Activated CD8-positive, alpha-beta memory T cell treated with anti-CD3 and anti-CD28 coated beads for 24 hours (primary cell): ENCODE measurements at regions not wholly inside any gene's neighbourhood (a gene's known extent, or its start where the extent isn't known, plus 50 kb on each side); places are given as distances from the start of the nearest gene placed in this dataset.

Source experiments
- DNase-seq: peaks from one replicate; pipeline ENCODE4 v3.0.0-alpha.2; 2020

DNA sequence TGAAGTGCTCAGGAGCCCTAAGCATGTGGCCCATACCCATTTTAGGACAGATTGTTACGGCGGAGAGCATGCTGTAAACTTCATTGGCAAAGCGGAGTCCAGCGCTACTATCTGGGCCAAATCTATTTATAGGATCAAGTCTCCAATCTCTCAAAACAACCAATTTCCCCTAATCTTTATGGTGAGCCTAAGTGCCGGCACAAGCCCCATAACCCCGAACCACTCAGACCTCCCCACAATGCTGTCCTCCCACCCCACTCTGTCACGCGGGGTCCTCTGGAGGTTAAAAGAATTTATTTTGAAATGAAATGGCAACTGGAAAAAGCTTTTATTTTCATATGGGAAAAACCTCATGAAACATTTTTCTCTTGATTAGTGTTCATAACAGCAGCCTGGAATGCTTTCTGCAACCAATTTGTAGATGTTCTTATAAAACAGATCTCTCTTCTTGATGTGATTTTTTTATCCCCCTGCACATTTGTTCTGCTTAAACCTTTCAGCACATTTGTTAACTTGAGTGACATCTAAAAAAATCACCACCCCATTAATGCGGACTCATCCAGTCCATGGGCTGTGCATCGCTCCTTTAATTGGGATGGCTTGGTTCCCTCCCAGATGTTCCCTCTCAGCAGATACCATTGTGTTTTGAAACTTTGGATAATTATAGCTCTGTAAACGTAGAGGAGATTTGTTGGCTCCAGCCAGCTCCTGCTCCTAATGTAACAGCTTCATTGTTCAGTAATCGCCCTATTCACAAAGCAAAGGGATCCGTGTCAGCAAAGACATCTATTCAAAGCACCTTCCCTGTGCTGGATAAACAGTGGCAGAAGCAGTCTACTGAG lies 323.6 kb downstream of the CD83 start:
- DNase-seq: no peak

DNA sequence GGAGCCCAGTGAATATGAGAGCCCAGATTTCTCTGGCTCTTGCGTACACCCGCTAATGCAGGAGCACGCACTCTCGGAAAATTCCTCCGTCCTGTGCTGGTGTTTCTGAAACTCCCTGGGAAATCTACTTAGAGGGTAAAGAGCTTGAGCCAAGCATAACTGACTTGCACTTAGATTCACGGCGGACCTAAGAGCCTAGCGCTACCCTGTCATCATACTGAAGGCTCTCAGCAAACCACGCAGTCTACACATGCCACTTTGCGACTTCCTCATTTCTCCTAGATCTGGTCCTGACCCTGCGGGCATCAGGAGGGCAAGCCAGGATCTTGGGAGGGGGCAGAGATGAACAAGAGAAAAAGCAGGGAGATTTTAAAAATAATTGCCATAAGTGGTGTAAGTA lies 324.7 kb downstream of the CD83 start:
- no peak for DNase-seq

DNA sequence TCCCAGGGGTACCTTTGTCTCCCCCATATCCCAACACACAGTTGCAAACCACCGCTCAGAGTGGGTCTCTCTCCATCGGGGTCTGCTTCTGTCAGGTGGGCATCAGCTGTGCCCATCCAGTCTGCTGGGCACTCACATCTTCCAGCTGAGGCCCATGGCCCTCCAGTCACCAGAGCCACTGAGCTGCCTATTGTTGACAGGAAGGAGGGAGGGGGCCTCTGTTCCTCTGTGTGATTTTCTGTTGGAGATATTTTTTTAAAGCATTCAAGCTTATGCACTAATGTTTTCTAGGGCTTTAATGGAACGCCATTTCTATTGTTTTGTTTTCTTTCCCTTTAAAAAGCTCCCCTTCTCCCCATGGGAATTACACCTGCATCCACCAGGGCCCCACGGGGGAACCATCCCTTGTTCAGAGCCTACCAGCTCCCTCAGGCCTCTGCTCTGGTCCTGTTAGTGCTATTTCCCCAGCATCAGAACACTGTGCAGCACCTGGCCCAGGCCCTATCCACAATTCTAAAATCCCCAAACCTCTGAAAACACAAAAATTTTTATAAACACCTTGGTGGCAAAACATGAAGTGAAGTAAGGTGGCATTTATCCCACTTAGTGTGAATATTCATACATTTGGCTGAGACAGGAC lies 326.2 kb downstream of the CD83 start:
- DNase-seq: no peak

DNA sequence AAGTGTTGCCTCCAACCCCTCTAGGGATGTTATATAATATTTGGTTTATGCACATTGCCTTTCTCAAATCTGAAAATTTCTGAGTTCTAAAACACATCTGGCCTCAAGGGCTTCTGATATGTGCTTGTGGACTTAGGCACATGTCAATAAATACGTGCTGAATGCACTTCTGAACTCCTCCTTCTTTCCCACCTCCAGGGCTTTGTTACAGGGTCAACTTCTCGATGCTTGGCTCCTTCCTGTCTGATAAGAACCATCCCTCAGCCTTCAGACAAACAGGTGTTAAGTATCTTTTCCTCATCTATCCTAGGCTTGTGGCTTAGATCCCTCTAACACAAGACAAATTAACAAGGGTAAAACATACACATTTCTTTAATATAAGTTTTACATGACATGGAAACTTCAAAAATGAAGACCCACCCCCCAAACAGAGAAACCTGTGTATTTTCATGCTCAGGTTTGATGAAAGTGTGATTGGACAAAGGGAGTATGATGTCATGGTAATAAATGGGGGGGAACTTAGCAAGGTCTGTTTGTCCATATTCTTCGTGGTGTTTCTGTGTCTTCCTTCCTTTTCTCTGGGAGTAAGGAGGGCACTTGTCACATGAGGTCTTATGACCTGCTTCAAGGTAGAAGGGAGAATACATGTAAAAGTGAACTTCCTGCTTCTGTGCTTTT lies 326.9 kb downstream of the CD83 start:
- no peak for DNase-seq

DNA sequence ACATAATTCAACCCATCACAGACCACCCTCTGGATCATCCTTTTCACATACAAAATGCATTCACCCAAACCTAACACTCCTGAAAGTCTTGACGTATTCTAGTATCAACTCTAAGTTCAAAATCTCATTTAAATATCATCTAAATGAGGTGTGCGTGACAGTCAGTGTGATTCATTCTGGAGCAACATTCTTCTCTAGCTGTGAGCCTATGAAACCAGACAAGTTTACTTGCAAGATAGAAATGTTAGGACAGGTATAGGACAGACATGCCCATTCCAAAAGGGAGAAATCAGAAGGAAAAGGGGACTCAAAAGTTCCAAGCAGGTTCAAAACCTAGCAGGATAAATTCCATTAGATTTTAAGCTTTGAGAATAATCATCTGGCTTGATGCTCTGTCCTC lies 329.7 kb downstream of the CD83 start:
- no peak for DNase-seq

DNA sequence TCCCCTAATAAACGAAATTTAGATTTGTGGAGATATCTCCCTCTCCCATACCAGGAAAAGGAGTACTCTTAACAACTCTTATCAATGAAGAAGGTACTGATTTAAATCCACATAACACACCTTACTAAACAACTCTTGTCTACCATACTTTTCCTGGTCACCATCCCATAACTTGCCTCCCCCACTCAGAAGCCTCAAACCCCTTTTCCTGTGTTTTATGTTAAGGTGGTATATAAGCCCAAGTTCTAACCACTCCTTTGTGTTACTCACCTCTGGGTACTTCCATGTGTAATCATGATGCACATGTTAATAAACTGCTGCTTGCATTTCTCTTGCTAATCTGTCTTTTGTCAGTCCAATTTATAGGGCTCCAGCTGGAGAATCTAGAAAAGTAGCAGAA lies 330.7 kb downstream of the CD83 start:
- DNase-seq: no peak

DNA sequence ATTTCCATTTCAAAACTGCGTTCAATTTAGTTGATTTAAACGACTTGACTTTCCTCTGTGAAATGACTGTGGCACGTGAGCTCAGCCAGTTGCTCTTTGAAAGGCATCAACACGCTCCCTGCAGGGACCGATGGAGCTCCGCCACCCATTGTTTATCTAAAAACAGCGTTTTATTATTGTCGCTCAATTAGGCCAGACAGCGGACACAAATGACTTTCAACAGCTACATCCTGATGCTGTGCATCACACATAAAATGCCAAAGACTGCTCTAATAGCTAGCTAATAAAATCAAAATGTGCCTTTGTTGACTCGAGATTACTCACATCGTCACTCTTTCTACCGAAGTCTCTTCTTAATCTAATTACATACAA lies 332.5 kb downstream of the CD83 start:
- no peak for DNase-seq

DNA sequence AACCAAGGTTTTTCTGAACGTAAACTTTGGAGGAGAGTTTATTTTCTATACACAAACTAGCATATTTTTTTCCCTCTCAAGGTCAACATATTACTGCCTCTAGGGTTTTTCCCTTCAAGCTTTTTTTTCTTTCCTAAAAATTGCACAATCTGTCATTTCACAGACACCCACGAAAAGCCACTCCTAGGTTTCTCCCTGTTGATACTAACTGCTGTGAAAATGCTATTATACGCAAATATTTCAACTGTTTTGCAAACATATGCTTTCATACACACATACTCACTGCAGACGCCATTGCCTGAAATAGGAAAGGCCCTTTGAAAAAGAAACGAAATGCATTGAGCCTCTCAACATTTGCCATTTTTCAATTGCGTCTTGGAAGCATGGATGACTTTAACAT lies 333.0 kb downstream of the CD83 start:
- no peak for DNase-seq

DNA sequence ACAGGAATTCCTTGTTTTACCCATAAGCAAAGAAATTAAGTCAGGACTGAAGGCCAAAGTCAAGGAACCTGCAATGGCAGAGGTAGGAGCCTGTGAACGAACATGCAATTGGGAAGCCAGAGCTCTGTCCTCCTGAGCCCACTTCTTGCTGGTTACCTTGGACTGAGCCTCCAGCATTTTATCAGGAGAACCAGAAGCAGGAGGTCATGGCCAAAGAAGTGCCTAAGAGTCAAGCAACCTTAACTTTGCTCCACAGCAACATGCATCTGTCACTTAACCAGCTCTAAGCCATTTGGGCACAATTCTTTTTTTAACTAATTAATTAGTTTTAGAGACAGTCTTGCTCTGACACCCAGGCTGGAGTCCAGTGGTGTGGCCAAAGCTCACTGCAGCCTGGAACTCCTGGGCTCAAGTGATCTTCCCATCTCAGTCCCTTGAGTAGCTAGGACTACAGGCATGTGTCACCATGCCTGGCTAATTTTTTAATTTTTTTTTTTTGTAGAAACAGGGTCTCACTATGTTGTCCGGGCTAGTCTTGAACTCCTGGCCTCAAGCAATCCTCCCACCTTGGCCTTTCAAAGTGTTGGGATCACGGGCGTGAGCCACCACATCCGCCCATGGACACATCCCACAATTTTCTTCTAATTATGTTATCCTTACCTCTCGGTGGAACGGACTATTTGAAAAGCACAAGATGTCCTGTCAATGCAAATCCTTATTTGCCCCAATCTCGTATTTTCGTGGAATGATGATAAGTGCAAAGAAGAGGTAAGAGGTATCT lies 334.2 kb downstream of the CD83 start:
- no peak for DNase-seq

DNA sequence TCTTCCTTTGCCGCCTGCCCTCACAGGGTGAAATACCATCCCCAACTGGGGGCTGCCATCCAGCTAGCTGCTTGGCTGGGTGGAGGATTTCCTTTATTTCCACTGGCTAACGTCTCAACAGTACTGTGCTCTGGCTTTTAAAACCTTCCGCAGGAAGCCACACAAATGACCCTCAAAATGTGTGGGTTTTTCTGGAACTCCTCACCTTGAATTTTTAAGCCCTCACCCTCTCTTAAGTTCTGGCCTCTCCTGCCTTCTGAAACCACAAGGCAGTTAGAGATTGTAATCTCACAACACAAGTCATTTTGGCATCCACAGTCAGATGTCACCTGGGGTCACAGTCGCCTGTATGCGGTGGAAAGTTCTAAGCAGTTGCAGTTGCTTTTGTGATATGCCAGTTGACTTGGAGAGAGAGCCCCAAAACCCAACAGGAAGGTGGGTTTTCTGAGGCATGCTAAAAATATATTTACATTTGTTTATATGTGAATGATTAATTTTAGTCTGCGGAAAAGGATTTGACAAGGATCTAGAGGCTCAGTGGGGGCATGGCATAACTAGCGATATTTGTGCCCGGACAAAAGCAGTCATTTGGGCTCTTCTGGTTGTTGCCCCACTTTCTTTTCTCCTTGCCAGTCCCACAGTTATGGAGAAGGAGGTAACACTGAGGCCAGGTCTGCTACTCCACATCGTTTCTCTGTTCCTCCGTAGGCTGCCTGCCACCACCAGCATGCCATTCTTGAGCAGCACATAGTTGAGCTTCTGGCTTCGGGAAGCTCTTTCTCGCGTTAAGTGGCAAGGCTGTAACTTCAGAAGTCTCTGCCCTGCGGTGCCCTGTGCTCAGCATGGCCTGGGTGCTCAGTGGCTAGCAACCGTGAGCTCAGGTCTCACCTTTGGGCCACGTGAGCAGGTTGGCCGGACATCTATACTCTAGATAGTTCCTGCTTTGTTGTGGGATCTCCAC lies 335.3 kb downstream of the CD83 start:
- peak; percentile 68 for DNase-seq

DNA sequence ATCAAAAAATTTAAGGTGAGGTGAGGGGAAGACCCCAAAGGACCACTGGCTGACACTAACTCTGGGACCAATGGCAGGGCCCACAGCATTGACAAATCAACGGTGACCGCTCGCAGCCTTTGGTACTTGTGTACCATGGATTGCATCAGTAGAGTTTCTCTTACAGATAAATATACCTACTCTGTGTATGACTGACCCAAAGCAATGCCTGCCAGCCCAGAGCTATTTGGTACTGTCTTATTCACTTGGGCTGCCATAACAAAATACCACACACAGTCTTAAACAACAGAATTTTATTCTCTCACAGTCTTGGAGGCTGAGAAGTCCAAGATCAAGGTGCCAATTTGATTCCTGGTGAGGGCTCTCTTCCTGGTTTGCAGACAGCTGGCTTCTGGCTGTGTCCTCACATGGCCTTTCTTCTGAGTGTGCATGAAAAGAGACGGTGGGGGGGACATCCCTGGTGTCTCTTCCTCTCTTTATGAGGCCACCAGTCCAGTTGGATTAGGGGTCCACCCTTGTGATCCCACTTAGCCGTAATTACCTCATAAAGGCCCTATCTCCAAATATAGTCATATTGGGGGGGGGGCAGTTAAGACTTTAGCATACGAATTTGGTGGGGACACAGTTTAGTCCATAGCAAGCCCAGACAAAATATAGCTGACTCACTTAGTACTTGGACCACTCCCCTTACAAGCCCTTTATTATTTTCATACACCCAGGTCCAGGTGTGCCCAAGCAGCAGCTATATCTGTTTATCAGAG lies 336.3 kb downstream of the CD83 start:
- DNase-seq: no peak

DNA sequence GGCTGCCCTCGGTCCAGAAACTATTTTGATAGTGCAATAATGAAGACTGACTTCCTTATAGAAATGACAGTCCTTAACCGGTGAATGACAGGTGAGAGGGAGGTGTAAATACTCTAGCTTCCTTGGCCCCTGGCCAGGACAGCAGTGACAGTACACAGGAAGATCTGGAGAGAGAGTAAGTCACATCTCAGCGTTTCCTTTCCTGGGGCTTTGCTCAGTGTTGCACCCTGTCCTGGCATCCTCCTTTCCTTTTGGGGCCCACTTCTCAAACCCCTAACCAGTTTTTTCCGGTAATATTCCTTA lies 336.9 kb downstream of the CD83 start:
- no peak for DNase-seq

DNA sequence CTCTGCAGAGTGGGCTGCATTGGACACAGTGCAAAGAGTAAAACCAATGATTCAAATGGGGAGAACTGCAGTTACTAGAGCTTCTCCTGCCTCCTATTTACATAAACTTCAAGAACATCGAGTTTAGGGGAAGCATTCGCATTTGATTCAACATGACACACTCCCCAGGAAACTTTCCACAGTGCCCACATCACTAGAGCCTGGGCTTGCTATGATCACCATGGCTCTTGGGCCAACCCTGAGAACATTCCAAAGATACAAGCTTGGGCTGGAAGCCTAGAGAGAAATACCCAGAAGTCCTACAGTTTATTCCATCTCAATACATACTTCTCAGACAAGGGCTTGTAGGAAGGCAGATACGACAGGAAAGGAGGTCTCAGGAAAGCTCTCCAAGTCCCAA lies 337.9 kb downstream of the CD83 start:
- DNase-seq: no peak

DNA sequence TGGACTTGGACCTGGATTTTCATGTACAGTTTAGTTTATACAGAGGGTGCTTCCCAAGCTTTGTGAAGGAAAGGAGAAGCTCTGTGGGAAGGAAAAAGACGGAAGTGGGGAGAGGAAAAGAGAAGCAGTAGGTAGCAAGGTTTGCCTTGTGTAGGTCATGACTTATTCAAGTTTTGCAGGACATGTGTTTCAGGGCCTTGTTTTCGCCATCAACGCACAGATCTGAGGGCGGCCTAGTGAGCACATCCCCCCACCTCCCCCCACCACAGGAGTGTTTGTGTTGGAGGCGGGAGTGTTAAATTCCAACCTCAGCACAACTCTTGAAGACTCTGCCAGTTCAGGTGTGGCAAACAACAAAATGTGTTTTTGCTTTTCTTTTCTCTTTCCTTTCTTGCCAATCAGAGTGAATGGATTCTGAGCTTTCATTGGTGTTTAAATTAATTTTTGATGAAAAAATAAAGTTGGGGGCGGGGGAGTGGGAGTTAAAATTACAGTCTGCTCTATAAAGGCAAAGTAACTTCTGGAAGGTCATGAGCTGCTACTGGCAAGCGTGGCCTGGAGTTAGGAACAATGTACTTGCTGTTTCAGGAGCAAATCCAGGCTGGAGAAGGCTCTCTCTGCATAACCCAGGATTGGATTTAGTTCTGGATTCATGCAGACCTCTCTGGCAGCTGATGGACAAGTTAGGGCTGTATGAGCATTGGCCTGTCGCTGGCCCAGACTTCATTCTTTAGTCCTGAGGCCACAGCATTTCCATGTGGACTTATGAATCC lies 338.5 kb downstream of the CD83 start:
- no peak for DNase-seq

DNA sequence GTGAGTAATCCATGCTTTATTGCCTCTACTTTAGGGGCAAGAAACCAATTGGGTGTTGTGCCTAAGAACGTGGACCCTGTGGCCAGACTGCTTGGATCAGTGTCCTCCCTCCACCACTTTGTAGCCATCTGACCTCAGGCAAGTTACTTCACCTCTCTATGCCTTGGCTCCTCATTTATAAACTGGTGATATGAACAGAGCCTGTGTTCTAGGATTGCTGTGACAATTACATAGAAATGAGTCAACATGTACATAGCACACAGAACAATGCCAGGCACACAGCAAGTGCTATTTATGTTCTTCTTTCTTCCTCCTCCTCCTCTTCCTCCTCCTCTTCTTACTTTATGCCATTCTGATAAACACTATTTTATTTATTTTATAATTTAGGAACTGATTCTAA lies 339.4 kb downstream of the CD83 start:
- no peak for DNase-seq

DNA sequence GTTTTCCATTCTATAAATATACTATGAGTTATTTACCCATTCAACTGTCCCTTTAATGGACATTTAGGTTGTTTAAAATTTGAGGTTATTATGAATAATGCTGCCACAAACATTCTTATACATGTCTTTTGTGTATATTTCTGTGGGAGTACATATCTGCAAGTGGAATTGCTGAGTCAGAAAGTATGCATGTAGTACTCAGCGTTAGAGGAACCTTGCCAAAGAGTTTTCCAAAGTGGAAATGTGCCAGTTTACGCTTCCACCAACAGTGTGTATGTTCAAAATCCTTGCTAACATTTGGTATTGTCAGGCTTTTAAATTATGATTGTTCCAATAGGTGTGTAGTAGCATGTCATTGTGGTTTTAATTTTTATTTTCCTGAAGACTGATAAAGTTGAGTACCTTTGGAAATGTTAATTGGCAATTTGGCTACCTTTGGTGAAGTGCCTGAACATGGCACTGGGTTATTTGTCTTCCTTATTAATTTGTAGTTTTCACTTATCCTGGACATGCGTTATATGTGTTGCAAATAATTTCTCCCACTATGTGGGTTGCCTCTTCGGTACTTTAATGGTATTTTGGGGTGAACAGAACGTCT lies 341.2 kb downstream of the CD83 start:
- DNase-seq: no peak

DNA sequence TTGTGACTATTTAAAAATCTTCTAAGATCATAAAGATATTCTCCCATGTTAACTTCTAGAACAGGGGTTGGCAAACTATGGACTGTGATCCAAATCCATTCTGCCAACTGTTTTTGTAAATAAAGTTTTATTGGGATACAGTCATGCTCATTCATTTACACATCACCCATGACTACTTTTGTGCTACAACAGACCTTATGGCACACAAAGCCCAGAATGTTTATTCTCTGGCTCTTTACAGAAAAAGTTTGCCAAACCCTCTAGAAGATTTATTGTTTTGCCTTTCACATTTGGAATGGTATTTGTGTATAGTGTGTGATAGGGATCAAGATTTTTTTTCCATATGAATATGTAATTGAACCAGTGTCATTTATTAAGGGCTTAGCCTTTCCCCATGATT lies 341.7 kb downstream of the CD83 start:
- no peak for DNase-seq

DNA sequence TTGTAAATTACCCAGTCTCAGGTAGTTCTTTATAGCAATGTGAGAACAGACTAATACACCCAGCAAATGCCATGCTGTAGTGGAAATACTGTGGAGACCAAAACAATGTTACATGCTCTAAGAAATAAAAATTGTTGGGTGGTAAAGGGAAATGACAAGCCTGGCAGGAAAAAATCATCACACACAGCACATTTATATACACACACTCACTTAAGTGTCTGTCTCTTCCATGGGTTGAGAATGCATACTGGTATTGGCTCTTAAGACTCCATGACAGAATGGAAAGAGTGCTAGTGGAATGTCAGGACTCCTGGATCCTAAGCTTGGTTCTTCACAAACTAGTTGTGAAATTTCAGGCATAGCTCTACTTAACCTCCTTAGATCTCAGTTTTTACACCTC lies 343.0 kb downstream of the CD83 start:
- DNase-seq: no peak

DNA sequence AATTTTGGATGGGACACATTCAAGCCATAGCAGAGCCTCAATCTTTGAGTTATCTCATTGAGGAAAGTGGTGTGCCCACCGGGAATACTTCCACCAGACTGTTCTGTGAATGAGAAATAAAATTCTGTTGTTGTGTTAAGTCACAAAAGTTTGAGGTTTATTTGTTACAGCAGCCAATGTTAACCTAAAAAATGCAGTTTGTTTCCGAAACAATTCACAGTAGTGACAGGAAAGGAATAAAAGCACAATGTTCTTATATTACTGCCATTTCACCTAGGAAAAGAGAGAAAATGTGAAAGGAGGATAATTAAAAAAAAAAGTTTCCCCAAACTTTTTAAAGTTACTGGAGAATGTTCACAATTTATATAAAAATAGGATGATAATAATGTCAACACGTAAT lies 344.6 kb downstream of the CD83 start:
- no peak for DNase-seq

DNA sequence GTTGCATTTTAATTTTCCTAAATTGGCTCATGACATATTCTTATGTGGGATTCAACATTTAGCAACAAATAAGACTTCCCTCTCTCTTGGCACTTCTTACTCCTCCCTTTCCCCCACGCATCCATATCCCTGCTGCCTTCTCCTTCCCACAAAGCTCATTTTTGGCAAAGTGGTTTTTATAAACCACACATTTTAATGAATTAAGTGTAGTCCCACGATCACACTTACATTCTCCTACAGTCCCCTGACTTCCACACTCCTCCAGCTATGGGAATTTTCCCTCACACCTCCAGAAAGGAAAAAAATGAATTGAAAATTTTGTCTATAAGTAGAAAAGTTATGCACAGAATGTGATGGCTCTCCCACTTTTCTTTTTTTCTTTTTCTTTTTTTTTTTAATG lies 345.0 kb downstream of the CD83 start:
- DNase-seq: no peak
